Esophagus muscularis mucosa (tissue), 3 donors: ENCODE measurements at regions not wholly inside any gene's neighbourhood (a gene's known extent, or its start where the extent isn't known, plus 50 kb on each side); places are given as distances from the start of the nearest gene placed in this dataset.

Experiments used
- EP300 ChIP-seq: sonication (generic); formaldehyde crosslinking; IDR thresholded peaks from one replicate; pipeline ENCODE4 v1.6.1; 2017; ENCODE audit warnings: antibody characterized with exemption
- TF ChIP-seq, protein P1 (sequence below), 3 experiments: fragments of 200-600 bp in 2 of 3; fragments of 450-650 bp in 1 of 3; sonication (generic) in 2 of 3; IDR thresholded peaks; one replicate each; pipeline ENCODE4 v1.5.1; 2017 to 2019; ENCODE audit warnings: antibody characterized with exemption in 3 of 3, mild to moderate bottlenecking in 2 of 3, moderate library complexity in 1 of 3

GRCh38 chr3:194782698-194783404, 97.2 kb downstream of the FAM43A start:
- no peak for TF ChIP-seq EP300
- TF ChIP-seq, protein P1, sequence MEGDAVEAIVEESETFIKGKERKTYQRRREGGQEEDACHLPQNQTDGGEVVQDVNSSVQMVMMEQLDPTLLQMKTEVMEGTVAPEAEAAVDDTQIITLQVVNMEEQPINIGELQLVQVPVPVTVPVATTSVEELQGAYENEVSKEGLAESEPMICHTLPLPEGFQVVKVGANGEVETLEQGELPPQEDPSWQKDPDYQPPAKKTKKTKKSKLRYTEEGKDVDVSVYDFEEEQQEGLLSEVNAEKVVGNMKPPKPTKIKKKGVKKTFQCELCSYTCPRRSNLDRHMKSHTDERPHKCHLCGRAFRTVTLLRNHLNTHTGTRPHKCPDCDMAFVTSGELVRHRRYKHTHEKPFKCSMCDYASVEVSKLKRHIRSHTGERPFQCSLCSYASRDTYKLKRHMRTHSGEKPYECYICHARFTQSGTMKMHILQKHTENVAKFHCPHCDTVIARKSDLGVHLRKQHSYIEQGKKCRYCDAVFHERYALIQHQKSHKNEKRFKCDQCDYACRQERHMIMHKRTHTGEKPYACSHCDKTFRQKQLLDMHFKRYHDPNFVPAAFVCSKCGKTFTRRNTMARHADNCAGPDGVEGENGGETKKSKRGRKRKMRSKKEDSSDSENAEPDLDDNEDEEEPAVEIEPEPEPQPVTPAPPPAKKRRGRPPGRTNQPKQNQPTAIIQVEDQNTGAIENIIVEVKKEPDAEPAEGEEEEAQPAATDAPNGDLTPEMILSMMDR (IDR thresholded peaks at IDR 0.05) = no peak
